Activated T-helper 2 cell treated with anti-CD3 and anti-CD28 coated beads, Interferon-gamma antibody, Interleukin-2, Interleukin-4, amounts not matched to agents 10 μg/mL and 5 μg/mL and 100 μg/mL, durations not matched to agents 14 hours and 24 hours and 36 hours (primary cell): ENCODE measurements at regions not wholly inside any gene's neighbourhood (a gene's known extent, or its start where the extent isn't known, plus 50 kb on each side); places are given as distances from the start of the nearest gene placed in this dataset.

Experiments used
- DNase-seq: peaks from one replicate; pipeline ENCODE4 v3.0.0; 2021; ENCODE audit warnings: low spot score
- H3K27ac Mint-ChIP-seq: one replicate; pipeline ENCODE4 v1.8.0; 2021; ENCODE audit warnings: mixed read lengths
- H3K27me3 Mint-ChIP-seq: one replicate; pipeline ENCODE4 v1.8.0; 2021; ENCODE audit warnings: low read depth, mixed read lengths
- H3K36me3 Mint-ChIP-seq: one replicate; pipeline ENCODE4 v1.8.0; 2021; ENCODE audit warnings: low read depth, mixed read lengths
- H3K4me1 Mint-ChIP-seq: one replicate; pipeline ENCODE4 v1.8.0; 2021; ENCODE audit warnings: low read depth, mixed read lengths
- H3K4me3 Mint-ChIP-seq: one replicate; pipeline ENCODE4 v1.8.0; 2021; ENCODE audit warnings: low read depth, mild to moderate bottlenecking, moderate library complexity, mixed read lengths
- H3K9me3 Mint-ChIP-seq: one replicate; pipeline ENCODE4 v1.8.0; 2021; ENCODE audit warnings: mixed read lengths
- intact Hi-C: fragments of 100-400 bp; cut with micrococcal nuclease; formaldehyde crosslinking; loops from one replicate; pipeline ENCODE4 v1.15.1; 2023

GRCh38 chr6:149170564-149171452, 146.7 kb upstream of the TAB2 start:
- DNase-seq = no peak
- peaks cover 51% of the 10 kb centered on the region for H3K4me1 Mint-ChIP-seq
- H3K27me3 Mint-ChIP-seq = no peaks in the 10 kb centered on the region
- H3K27ac Mint-ChIP-seq = peak overlapping the region; percentile 67
- intact Hi-C loops = no loop called here
- H3K4me3 Mint-ChIP-seq = no peak overlapping the region
- peaks cover 15% of the 10 kb centered on the region for H3K36me3 Mint-ChIP-seq
- peaks cover 6% of the 10 kb centered on the region for H3K9me3 Mint-ChIP-seq

- H3K27ac Mint-ChIP-seq = no peak overlapping the region
- H3K27me3 Mint-ChIP-seq = no peaks in the 10 kb centered on the region
- intact Hi-C loops = no loop called here
- H3K4me3 Mint-ChIP-seq = no peak overlapping the region
- peaks cover 41% of the 10 kb centered on the region for H3K4me1 Mint-ChIP-seq
- no peak for DNase-seq
- peaks cover 28% of the 10 kb centered on the region for H3K36me3 Mint-ChIP-seq
- H3K9me3 Mint-ChIP-seq = peaks cover 13% of the 10 kb centered on the region
Measured at GRCh38 chr6:149173222-149173621, 144.3 kb upstream of the TAB2 start.

- H3K4me1 Mint-ChIP-seq = peaks cover 28% of the 10 kb centered on the region
- no peaks in the 10 kb centered on the region for H3K27me3 Mint-ChIP-seq
- intact Hi-C loops = no loop called here
- H3K4me3 Mint-ChIP-seq = no peak overlapping the region
- H3K36me3 Mint-ChIP-seq = peaks cover 31% of the 10 kb centered on the region
- no peak for DNase-seq
- peaks cover 17% of the 10 kb centered on the region for H3K9me3 Mint-ChIP-seq
- H3K27ac Mint-ChIP-seq = no peak overlapping the region
Measured at GRCh38 chr6:149174962-149175361, 142.6 kb upstream of the TAB2 start.

GRCh38 chr6:149176971-149177667, 140.4 kb upstream of the TAB2 start:
- no peak overlapping the region for H3K4me3 Mint-ChIP-seq
- intact Hi-C loops = no loop called here
- H3K4me1 Mint-ChIP-seq = peaks cover 17% of the 10 kb centered on the region
- no peak overlapping the region for H3K27ac Mint-ChIP-seq
- H3K9me3 Mint-ChIP-seq = peaks cover 20% of the 10 kb centered on the region
- H3K27me3 Mint-ChIP-seq = no peaks in the 10 kb centered on the region
- DNase-seq = no peak
- peaks cover 38% of the 10 kb centered on the region for H3K36me3 Mint-ChIP-seq

- Mint-ChIP-seq H3K27me3 (no peaks in the 10 kb centered on the region), H3K36me3 (peaks cover 43% of the 10 kb centered on the region), H3K4me3 (no peak overlapping the region), H3K9me3 (peaks cover 24% of the 10 kb centered on the region), H3K4me1 (peaks cover 13% of the 10 kb centered on the region), H3K27ac (no peak overlapping the region)
- intact Hi-C loops = no loop called here
- no peak for DNase-seq
Measured at GRCh38 chr6:149179431-149179830, 138.1 kb upstream of the TAB2 start.

- intact Hi-C loops = no loop called here
- no peak for DNase-seq
- H3K4me3 Mint-ChIP-seq = no peak overlapping the region
- H3K36me3 Mint-ChIP-seq = peaks cover 52% of the 10 kb centered on the region
- H3K27ac Mint-ChIP-seq = no peak overlapping the region
- peaks cover 42% of the 10 kb centered on the region for H3K9me3 Mint-ChIP-seq
- H3K27me3 Mint-ChIP-seq = no peaks in the 10 kb centered on the region
- peaks cover 13% of the 10 kb centered on the region for H3K4me1 Mint-ChIP-seq
Measured at GRCh38 chr6:149181304-149181703, 136.2 kb upstream of the TAB2 start.

GRCh38 chr6:149182262-149182661, 135.2 kb upstream of the TAB2 start:
- Mint-ChIP-seq H3K27ac (no peak overlapping the region), H3K9me3 (peaks cover 47% of the 10 kb centered on the region), H3K4me3 (no peak overlapping the region), H3K27me3 (no peaks in the 10 kb centered on the region), H3K4me1 (peaks cover 14% of the 10 kb centered on the region), H3K36me3 (peaks cover 53% of the 10 kb centered on the region)
- intact Hi-C loops = no loop called here
- no peak for DNase-seq

GRCh38 chr6:149184523-149184922, 133.0 kb upstream of the TAB2 start:
- no peak overlapping the region for H3K4me3 Mint-ChIP-seq
- intact Hi-C loops = no loop called here
- H3K27ac Mint-ChIP-seq = no peak overlapping the region
- H3K36me3 Mint-ChIP-seq = peaks cover 61% of the 10 kb centered on the region
- peaks cover 18% of the 10 kb centered on the region for H3K4me1 Mint-ChIP-seq
- H3K27me3 Mint-ChIP-seq = no peaks in the 10 kb centered on the region
- no peak for DNase-seq
- peaks cover 56% of the 10 kb centered on the region for H3K9me3 Mint-ChIP-seq

- intact Hi-C loops = no loop called here
- DNase-seq = no peak
- H3K36me3 Mint-ChIP-seq = peaks cover 66% of the 10 kb centered on the region
- no peak overlapping the region for H3K27ac Mint-ChIP-seq
- no peak overlapping the region for H3K4me3 Mint-ChIP-seq
- no peaks in the 10 kb centered on the region for H3K27me3 Mint-ChIP-seq
- peaks cover 29% of the 10 kb centered on the region for H3K4me1 Mint-ChIP-seq
- peaks cover 65% of the 10 kb centered on the region for H3K9me3 Mint-ChIP-seq
Measured at GRCh38 chr6:149185799-149186357, 131.6 kb upstream of the TAB2 start.

GRCh38 chr6:149186873-149187272, 130.6 kb upstream of the TAB2 start:
- Mint-ChIP-seq H3K27ac (no peak overlapping the region), H3K4me1 (peaks cover 26% of the 10 kb centered on the region), H3K27me3 (no peaks in the 10 kb centered on the region), H3K9me3 (peaks cover 62% of the 10 kb centered on the region), H3K36me3 (peaks cover 64% of the 10 kb centered on the region), H3K4me3 (no peak overlapping the region)
- intact Hi-C loops = no loop called here
- DNase-seq = no peak

- intact Hi-C loops = no loop called here
- no peak overlapping the region for H3K4me3 Mint-ChIP-seq
- H3K27ac Mint-ChIP-seq = no peak overlapping the region
- peaks cover 32% of the 10 kb centered on the region for H3K4me1 Mint-ChIP-seq
- no peak for DNase-seq
- H3K36me3 Mint-ChIP-seq = peaks cover 56% of the 10 kb centered on the region
- H3K27me3 Mint-ChIP-seq = no peaks in the 10 kb centered on the region
- peaks cover 49% of the 10 kb centered on the region for H3K9me3 Mint-ChIP-seq
Measured at GRCh38 chr6:149190224-149190831, 127.2 kb upstream of the TAB2 start.

- peaks cover 42% of the 10 kb centered on the region for H3K9me3 Mint-ChIP-seq
- DNase-seq = no peak
- H3K36me3 Mint-ChIP-seq = peaks cover 54% of the 10 kb centered on the region
- H3K27me3 Mint-ChIP-seq = no peaks in the 10 kb centered on the region
- intact Hi-C loops = no loop called here
- peaks cover 21% of the 10 kb centered on the region for H3K4me1 Mint-ChIP-seq
- no peak overlapping the region for H3K27ac Mint-ChIP-seq
- H3K4me3 Mint-ChIP-seq = no peak overlapping the region
Measured at GRCh38 chr6:149194820-149195558, 122.5 kb upstream of the TAB2 start.
